ENCODE measurements at regions not wholly inside any gene's neighbourhood (a gene's known extent, or its start where the extent isn't known, plus 50 kb on each side); places are given as distances from the start of the nearest gene placed in this dataset.

- Histone ChIP-seq H3K4me1 (no peaks in the 10 kb centered on the region), H3K9me3 (no peaks in the 10 kb centered on the region), H3K36me3 (no peaks in the 10 kb centered on the region), H3K27ac (no peak overlapping the region), H3K27me3 (no peaks in the 10 kb centered on the region), H3K4me3 (no peak overlapping the region)
- TF ChIP-seq EP300 (IDR thresholded peaks at IDR 0.05): no peak
- DNase-seq (ENCODE audit: low spot score in 2 of 2): no peak
- 77 to 96% methylated on average over 1 of the region's 1 CpG for WGBS, 2 donors
These were observed 124.0 kb downstream of the NPY start for GRCh38 chr7:24407965-24408364.

GRCh38 chr7:24408798-24409430 is 124.9 kb downstream of the NPY start:
- peaks cover 0 to under 1% (median 0%) of the 10 kb centered on the region in 4 donors for H3K9me3 ChIP-seq
- no peak overlapping the region for H3K27ac ChIP-seq
- no peak for TF ChIP-seq CTCF (IDR thresholded peaks at IDR 0.05)
- TF ChIP-seq POLR2A (IDR thresholded peaks at IDR 0.05): no peak
- no peak for TF ChIP-seq EP300 (IDR thresholded peaks at IDR 0.05)
- H3K36me3 ChIP-seq: no peaks in the 10 kb centered on the region
- 86 to 91% methylated on average over 9 of the region's 9 CpGs for WGBS, 2 donors
- no peaks in the 10 kb centered on the region for H3K4me1 ChIP-seq
- H3K4me3 ChIP-seq: no peak overlapping the region
- H3K27me3 ChIP-seq: no peaks in the 10 kb centered on the region
- DNase-seq (ENCODE audit: low spot score in 2 of 2): no peak

- Histone ChIP-seq H3K36me3 (no peaks in the 10 kb centered on the region), H3K27me3 (no peaks in the 10 kb centered on the region), H3K9me3 (peaks cover 0 to 7% (median 0%) of the 10 kb centered on the region in 4 donors), H3K27ac (no peak overlapping the region), H3K4me3 (no peak overlapping the region), H3K4me1 (no peaks in the 10 kb centered on the region)
- no peak for DNase-seq (ENCODE audit: low spot score in 2 of 2)
- TF ChIP-seq EP300 (IDR thresholded peaks at IDR 0.05): no peak
- TF ChIP-seq POLR2A (IDR thresholded peaks at IDR 0.05): no peak
- no peak for TF ChIP-seq CTCF (IDR thresholded peaks at IDR 0.05)
- 77% methylated on average over 6 of the region's 6 CpGs for WGBS, 2 donors
These were observed 125.5 kb downstream of the NPY start for GRCh38 chr7:24409431-24410024.

GRCh38 chr7:24411226-24411625 is 127.2 kb downstream of the NPY start:
- Histone ChIP-seq H3K27me3 (no peaks in the 10 kb centered on the region), H3K9me3 (peaks cover 0 to 8% (median 0%) of the 10 kb centered on the region in 4 donors), H3K27ac (no peak overlapping the region), H3K4me3 (no peak overlapping the region), H3K36me3 (no peaks in the 10 kb centered on the region), H3K4me1 (no peaks in the 10 kb centered on the region)
- no peak for DNase-seq (ENCODE audit: low spot score in 2 of 2)
- 72 to 80% methylated on average over 3 of the region's 3 CpGs for WGBS, 2 donors
- TF ChIP-seq CTCF (IDR thresholded peaks at IDR 0.05) (no peak), EP300 (IDR thresholded peaks at IDR 0.05) (no peak), POLR2A (IDR thresholded peaks at IDR 0.05) (no peak)

GRCh38 chr7:24417526-24418120 is 133.6 kb downstream of the NPY start:
- no peaks in the 10 kb centered on the region for H3K36me3 ChIP-seq
- H3K4me1 ChIP-seq: no peaks in the 10 kb centered on the region
- H3K9me3 ChIP-seq: peaks cover 0 to 8% (median 0%) of the 10 kb centered on the region in 4 donors
- TF ChIP-seq POLR2A (IDR thresholded peaks at IDR 0.05) (no peak), CTCF (IDR thresholded peaks at IDR 0.05) (no peak), EP300 (IDR thresholded peaks at IDR 0.05) (no peak)
- H3K4me3 ChIP-seq: no peak overlapping the region
- 81 to 96% methylated on average over 7 of the region's 7 CpGs for WGBS, 2 donors
- no peak for DNase-seq (ENCODE audit: low spot score in 2 of 2)
- no peaks in the 10 kb centered on the region for H3K27me3 ChIP-seq
- H3K27ac ChIP-seq: no peak overlapping the region
